IMR-90 (cell line): ENCODE measurements at regions not wholly inside any gene's neighbourhood (a gene's known extent, or its start where the extent isn't known, plus 50 kb on each side); places are given as distances from the start of the nearest gene placed in this dataset.

Experiments used
- ATAC-seq: fragments of 200-7000 bp; cut with Tn5 transposase; 2 replicates; pipeline ENCODE4 v1.9.1; 2020; ENCODE audit warnings: low read depth, mild to moderate bottlenecking, moderate library complexity
- BruUV-seq: library from RNA; stranded (reverse); fragments of 400-500 nt; replicated peaks from 2 replicates; lab custom pipeline; 2021; lab: Mats Ljungman, UMichigan
- CTCF ChIA-PET: fragments of 300-600 bp; formaldehyde crosslinking; extraction: SDS; loops from one replicate; lab custom pipeline; 2021; ENCODE audit warnings: antibody characterized with exemption; lab: Yijun Ruan, JAX
- POLR2A ChIA-PET: fragments of 300-600 bp; sonication (Branson Sonifier 250); formaldehyde crosslinking; loops from one replicate; lab custom pipeline; 2022; ENCODE audit warnings: antibody characterized with exemption; ENCODE audit not compliant: unreplicated experiment; lab: Charles Lee
- DNase-seq: peaks from one replicate; pipeline ENCODE4 v3.0.0; 2013
- H2AFZ ChIP-seq: replicated peaks from 2 replicates; pipeline ENCODE3; 2013; ENCODE audit warnings: low read length, mild to moderate bottlenecking; ENCODE audit not compliant: poor library complexity
- H2AK5ac ChIP-seq: 2 replicates; pipeline ENCODE4 v1.6.1; 2013; ENCODE audit warnings: low read depth, low read length, inconsistent platforms
- H2AK9ac ChIP-seq: replicated peaks from 2 replicates; pipeline ENCODE3; 2013; ENCODE audit warnings: mild to moderate bottlenecking, low read depth, low read length, moderate library complexity; ENCODE audit not compliant: poor library complexity
- H2BK120ac ChIP-seq: 2 replicates; pipeline ENCODE4 v1.6.1; 2013; ENCODE audit warnings: low read depth, low read length, inconsistent platforms
- H2BK15ac ChIP-seq: 3 replicates; pipeline ENCODE4 v1.6.1; 2013; ENCODE audit warnings: low read depth, low read length, inconsistent platforms
- H2BK20ac ChIP-seq: 2 replicates; pipeline ENCODE4 v1.6.1; 2013; ENCODE audit warnings: low read depth, mild to moderate bottlenecking, inconsistent platforms, low read length, moderate library complexity
- H2BK5ac ChIP-seq: 2 replicates; pipeline ENCODE4 v1.6.1; 2013; ENCODE audit warnings: mild to moderate bottlenecking, low read depth, low read length, inconsistent platforms; ENCODE audit not compliant: poor library complexity, severe bottlenecking
- H3K14ac ChIP-seq: replicated peaks from 2 replicates; pipeline ENCODE4 v1.6.1; 2013; ENCODE audit warnings: low read depth, low read length, inconsistent platforms
- H3K18ac ChIP-seq: 2 replicates; pipeline ENCODE4 v1.6.1; 2013; ENCODE audit warnings: low read depth, low read length, control low read depth
- H3K23ac ChIP-seq: 2 replicates; pipeline ENCODE4 v1.6.1; 2013; ENCODE audit warnings: low read depth, low read length, inconsistent platforms
- H3K27ac ChIP-seq: 2 replicates; pipeline ENCODE4 v1.5.1; 2013; ENCODE audit warnings: mild to moderate bottlenecking, control low read depth, low read length; ENCODE audit not compliant: insufficient read depth
- H3K27me3 ChIP-seq: 2 replicates; pipeline ENCODE4 v1.6.1; 2013; ENCODE audit warnings: low read length; ENCODE audit not compliant: control insufficient read depth, insufficient read depth
- H3K36me3 ChIP-seq: 2 replicates; pipeline ENCODE4 v1.6.1; 2013; ENCODE audit warnings: low read length, mixed read lengths; ENCODE audit not compliant: control insufficient read depth, insufficient read depth
- H3K4ac ChIP-seq: 2 replicates; pipeline ENCODE4 v1.6.1; 2013; ENCODE audit warnings: low read depth, low read length, inconsistent platforms
- H3K4me1 ChIP-seq: 2 replicates; pipeline ENCODE4 v1.6.1; 2013; ENCODE audit warnings: low read length, mixed read lengths; ENCODE audit not compliant: control insufficient read depth, insufficient read depth
- H3K4me2 ChIP-seq: 2 replicates; pipeline ENCODE4 v1.6.1; 2013; ENCODE audit warnings: low read depth, mild to moderate bottlenecking, control low read depth, low read length, moderate library complexity
- H3K4me3 ChIP-seq: 2 replicates; pipeline ENCODE4 v1.5.1; 2013; ENCODE audit warnings: low read depth, mild to moderate bottlenecking, control low read depth, low read length, moderate library complexity; ENCODE audit not compliant: insufficient read depth
- H3K56ac ChIP-seq: 2 replicates; pipeline ENCODE4 v1.6.1; 2013; ENCODE audit warnings: low read length, inconsistent platforms; ENCODE audit not compliant: insufficient read depth; ENCODE audit errors: extremely low read depth
- H3K79me1 ChIP-seq, 2 experiments: 2 replicates each; pipeline ENCODE4 v1.6.1; 2013; ENCODE audit warnings: low read length in 2 of 2, inconsistent platforms in 1 of 2, low read depth in 1 of 2
- H3K9ac ChIP-seq: 2 replicates; pipeline ENCODE4 v1.6.1; 2013; ENCODE audit warnings: low read depth, low read length, control low read depth
- H3K9me1 ChIP-seq: 2 replicates; pipeline ENCODE4 v1.6.1; 2013; ENCODE audit warnings: low read length, inconsistent platforms; ENCODE audit not compliant: insufficient read depth
- H3K9me3 ChIP-seq: 2 replicates; pipeline ENCODE4 v1.6.1; 2013; ENCODE audit warnings: low read length; ENCODE audit not compliant: control insufficient read depth, insufficient read depth
- H4K20me1 ChIP-seq: 2 replicates; pipeline ENCODE4 v1.6.1; 2013; ENCODE audit warnings: low read length, inconsistent platforms; ENCODE audit not compliant: insufficient read depth
- H4K5ac ChIP-seq: 2 replicates; pipeline ENCODE4 v1.6.1; 2013; ENCODE audit warnings: mild to moderate bottlenecking, low read depth, low read length, control low read depth
- H4K8ac ChIP-seq, 2 experiments: 2 replicates each; pipeline ENCODE4 v1.6.1; 2013; ENCODE audit warnings: low read depth in 2 of 2, low read length in 2 of 2, control low read depth in 1 of 2, inconsistent platforms in 1 of 2
- H4K91ac ChIP-seq: 2 replicates; pipeline ENCODE4 v1.6.1; 2013; ENCODE audit warnings: low read depth, low read length, inconsistent platforms; ENCODE audit not compliant: insufficient read depth
- BHLHE40 ChIP-seq: fragments of 150-350 bp; IDR thresholded peaks from 2 replicates; pipeline ENCODE4 v1.6.1; 2016; ENCODE audit warnings: mild to moderate bottlenecking, low read depth, low read length
- CEBPB ChIP-seq: IDR thresholded peaks from 2 replicates; pipeline ENCODE4 v1.6.1; 2012; ENCODE audit warnings: low read depth, low read length, improper control_type of control experiment
- CHD1 ChIP-seq: IDR thresholded peaks from 2 replicates; pipeline ENCODE4 v1.6.1; 2012; ENCODE audit warnings: low read depth, low read length, improper control_type of control experiment
- FOS ChIP-seq: fragments of 150-350 bp; IDR thresholded peaks from 2 replicates; pipeline ENCODE4 v1.6.1; 2016; ENCODE audit warnings: low read depth, low read length
- MAFK ChIP-seq: IDR thresholded peaks from 2 replicates; pipeline ENCODE4 v1.6.1; 2012; ENCODE audit warnings: low read depth, low read length, improper control_type of control experiment
- MXI1 ChIP-seq: IDR thresholded peaks from 2 replicates; pipeline ENCODE4 v1.6.1; 2012; ENCODE audit warnings: low read depth, mild to moderate bottlenecking, low read length, moderate library complexity, borderline replicate concordance
- NFE2L2 ChIP-seq: fragments of 150-350 bp; IDR thresholded peaks from 2 replicates; pipeline ENCODE4 v1.6.1; 2016; ENCODE audit warnings: low read depth, mild to moderate bottlenecking, low read length
- POLR2A ChIP-seq: IDR thresholded peaks from 2 replicates; pipeline ENCODE4 v1.6.1; 2012; ENCODE audit warnings: mild to moderate bottlenecking, low read depth, low read length
- RAD21 ChIP-seq: IDR thresholded peaks from 2 replicates; pipeline ENCODE4 v1.6.1; 2012; ENCODE audit warnings: low read length, improper control_type of control experiment
- RCOR1 ChIP-seq: IDR thresholded peaks from 2 replicates; pipeline ENCODE4 v1.6.1; 2012; ENCODE audit warnings: mild to moderate bottlenecking, low read length, improper control_type of control experiment; ENCODE audit not compliant: insufficient replicate concordance
- RFX5 ChIP-seq: IDR thresholded peaks from 2 replicates; pipeline ENCODE4 v1.8.0; 2012; ENCODE audit warnings: low read depth, mild to moderate bottlenecking, low read length, moderate library complexity
- SMC3 ChIP-seq: fragments of 150-350 bp; IDR thresholded peaks from 2 replicates; pipeline ENCODE4 v1.6.1; 2016; ENCODE audit warnings: low read depth, mild to moderate bottlenecking, antibody characterized with exemption, low read length, moderate library complexity
- WGBS, 2 experiments: methylation state at CpG; one replicate each; pipeline versions ENCODE4 v1.1.5 to v1.1.7; 2013; ENCODE audit warnings: missing lambda C conversion rate in 2 of 2; ENCODE audit not compliant: insufficient read length in 1 of 2; ENCODE audit errors: extremely low coverage in 2 of 2; 5-methylcytosine and 5-hydroxymethylcytosine counted together
- dilution Hi-C: fragments of 300-500 bp; cut with HindIII; formaldehyde crosslinking; loops from one replicate; pipeline ENCODE4 v1.14.3; 2018; ENCODE audit warnings: low sequenced_read_pairs; ENCODE audit not compliant: unreplicated experiment
- in situ Hi-C: fragments of 300-500 bp; cut with MboI; formaldehyde crosslinking; loops from 3 replicates; pipeline ENCODE4 v1.14.3; 2019; ENCODE audit warnings: low sequenced_read_pairs, inconsistent platforms, mixed read lengths
- intact Hi-C: fragments of 100-400 bp; cut with micrococcal nuclease; formaldehyde crosslinking; loops from 2 replicates; pipeline ENCODE4 v1.10.0; 2022
- TF ChIP-seq, protein P1 (sequence below): fragments of 150-350 bp; IDR thresholded peaks from 2 replicates; pipeline ENCODE4 v1.6.1; 2016; ENCODE audit warnings: low read depth, mild to moderate bottlenecking, low read length, moderate library complexity, borderline replicate concordance
- TF ChIP-seq, protein P2 (sequence below): fragments of 150-350 bp; IDR thresholded peaks from 2 replicates; pipeline ENCODE4 v1.6.1; 2017; ENCODE audit warnings: mild to moderate bottlenecking, antibody characterized with exemption, low read length, low read depth
- TF ChIP-seq, protein P3 (sequence below): conservative IDR thresholded peaks from 2 replicates; pipeline ENCODE4 v1.5.1; 2012; ENCODE audit warnings: mild to moderate bottlenecking, low read depth, low read length, improper control_type of control experiment

DNA sequence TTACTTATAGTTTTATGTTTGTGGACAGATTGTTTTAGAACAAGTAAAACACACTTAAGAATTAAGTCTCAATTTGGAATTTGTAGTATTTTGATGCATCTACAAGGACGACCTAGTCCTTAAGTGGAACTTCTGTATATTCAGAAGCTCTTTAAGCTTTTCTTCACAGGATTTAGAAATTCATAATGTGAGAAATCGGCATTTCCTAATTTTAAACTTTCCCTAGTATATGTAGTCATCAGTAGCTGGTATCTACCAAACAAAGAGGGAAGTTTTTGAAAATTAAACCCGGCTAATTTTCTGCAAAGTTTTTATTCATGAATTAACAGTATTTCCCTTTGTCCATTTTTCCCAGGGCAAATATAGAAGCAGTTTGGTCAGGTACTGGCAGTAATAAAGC, 203.6 kb downstream of the CDRT15L2 start:
- no peak overlapping the region for H2AK5ac ChIP-seq
- no TSS peak for BruUV-seq

More for the DNA sequence above, 203.6 kb downstream of the CDRT15L2 start:
- H4K5ac ChIP-seq, result no peak overlapping the region
- no peaks in the 10 kb centered on the region for H4K20me1 ChIP-seq
- H3K9ac ChIP-seq, result no peak overlapping the region
- no peaks in the 10 kb centered on the region for H3K36me3 ChIP-seq
- no peak overlapping the region for H2AFZ ChIP-seq
- H3K79me1 ChIP-seq, result no peaks in the 10 kb centered on the region
- H3K9me3 ChIP-seq, result 0 out of 2 replicates have a peak, but pooled peaks cover 3% of the 10 kb centered on the region
- no peak overlapping the region for H2BK120ac ChIP-seq
- H3K4me1 ChIP-seq, result no peaks in the 10 kb centered on the region
- H4K91ac ChIP-seq, result no peak overlapping the region
- peaks cover 15% of the 10 kb centered on the region for H3K27me3 ChIP-seq
- no peak overlapping the region for H3K56ac ChIP-seq
- ChIA-PET CTCF (no interaction called here), POLR2A (no interaction called here)
- dilution Hi-C loops, result no loop called here
- H2BK5ac ChIP-seq, result no peak overlapping the region
- no peak overlapping the region for H2AK9ac ChIP-seq
- in situ Hi-C loops, result no loop called here
- H3K4ac ChIP-seq, result no peak overlapping the region
- ATAC-seq (no peak), DNase-seq (no peak)
- TF ChIP-seq CEBPB, result no peak
- no peak for TF ChIP-seq RCOR1
- no peak for TF ChIP-seq CHD1
- no peak for TF ChIP-seq SMC3
- no peak for TF ChIP-seq RAD21
- TF ChIP-seq, protein P1, sequence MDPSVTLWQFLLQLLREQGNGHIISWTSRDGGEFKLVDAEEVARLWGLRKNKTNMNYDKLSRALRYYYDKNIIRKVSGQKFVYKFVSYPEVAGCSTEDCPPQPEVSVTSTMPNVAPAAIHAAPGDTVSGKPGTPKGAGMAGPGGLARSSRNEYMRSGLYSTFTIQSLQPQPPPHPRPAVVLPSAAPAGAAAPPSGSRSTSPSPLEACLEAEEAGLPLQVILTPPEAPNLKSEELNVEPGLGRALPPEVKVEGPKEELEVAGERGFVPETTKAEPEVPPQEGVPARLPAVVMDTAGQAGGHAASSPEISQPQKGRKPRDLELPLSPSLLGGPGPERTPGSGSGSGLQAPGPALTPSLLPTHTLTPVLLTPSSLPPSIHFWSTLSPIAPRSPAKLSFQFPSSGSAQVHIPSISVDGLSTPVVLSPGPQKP, result no peak
- no peak for TF ChIP-seq NFE2L2
- TF ChIP-seq RFX5, result no peak
- TF ChIP-seq, protein P2, sequence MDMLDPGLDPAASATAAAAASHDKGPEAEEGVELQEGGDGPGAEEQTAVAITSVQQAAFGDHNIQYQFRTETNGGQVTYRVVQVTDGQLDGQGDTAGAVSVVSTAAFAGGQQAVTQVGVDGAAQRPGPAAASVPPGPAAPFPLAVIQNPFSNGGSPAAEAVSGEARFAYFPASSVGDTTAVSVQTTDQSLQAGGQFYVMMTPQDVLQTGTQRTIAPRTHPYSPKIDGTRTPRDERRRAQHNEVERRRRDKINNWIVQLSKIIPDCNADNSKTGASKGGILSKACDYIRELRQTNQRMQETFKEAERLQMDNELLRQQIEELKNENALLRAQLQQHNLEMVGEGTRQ, result no peak
- TF ChIP-seq FOS, result no peak
- TF ChIP-seq POLR2A, result no peak
- no peak for TF ChIP-seq BHLHE40
- no peak for TF ChIP-seq MAFK
- TF ChIP-seq MXI1, result no peak
- TF ChIP-seq, protein P3, sequence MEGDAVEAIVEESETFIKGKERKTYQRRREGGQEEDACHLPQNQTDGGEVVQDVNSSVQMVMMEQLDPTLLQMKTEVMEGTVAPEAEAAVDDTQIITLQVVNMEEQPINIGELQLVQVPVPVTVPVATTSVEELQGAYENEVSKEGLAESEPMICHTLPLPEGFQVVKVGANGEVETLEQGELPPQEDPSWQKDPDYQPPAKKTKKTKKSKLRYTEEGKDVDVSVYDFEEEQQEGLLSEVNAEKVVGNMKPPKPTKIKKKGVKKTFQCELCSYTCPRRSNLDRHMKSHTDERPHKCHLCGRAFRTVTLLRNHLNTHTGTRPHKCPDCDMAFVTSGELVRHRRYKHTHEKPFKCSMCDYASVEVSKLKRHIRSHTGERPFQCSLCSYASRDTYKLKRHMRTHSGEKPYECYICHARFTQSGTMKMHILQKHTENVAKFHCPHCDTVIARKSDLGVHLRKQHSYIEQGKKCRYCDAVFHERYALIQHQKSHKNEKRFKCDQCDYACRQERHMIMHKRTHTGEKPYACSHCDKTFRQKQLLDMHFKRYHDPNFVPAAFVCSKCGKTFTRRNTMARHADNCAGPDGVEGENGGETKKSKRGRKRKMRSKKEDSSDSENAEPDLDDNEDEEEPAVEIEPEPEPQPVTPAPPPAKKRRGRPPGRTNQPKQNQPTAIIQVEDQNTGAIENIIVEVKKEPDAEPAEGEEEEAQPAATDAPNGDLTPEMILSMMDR, result no peak
- no peak overlapping the region for H3K14ac ChIP-seq
- H2BK20ac ChIP-seq, result no peak overlapping the region
- no peak overlapping the region for H3K18ac ChIP-seq
- no peaks in the 10 kb centered on the region for H3K9me1 ChIP-seq
- H3K4me2 ChIP-seq, result no peak overlapping the region
- H3K27ac ChIP-seq, result no peak overlapping the region
- no CpG with 5 or more reads among the region's 3 CpGs for WGBS, 2 experiments
- H4K8ac ChIP-seq, result no peak overlapping the region
- H2BK15ac ChIP-seq, result no peak overlapping the region
- intact Hi-C loops, result no loop called here
- no peak overlapping the region for H3K23ac ChIP-seq
- no peak overlapping the region for H3K4me3 ChIP-seq
